Renal pelvis (tissue), 1 donor: ENCODE measurements at regions not wholly inside any gene's neighbourhood (a gene's known extent, or its start where the extent isn't known, plus 50 kb on each side); places are given as distances from the start of the nearest gene placed in this dataset.
A peak's percentile ranks its signal among the peaks of the same experiment; 100 is the strongest.

Experiments used
- DNase-seq: peaks from one replicate; pipeline ENCODE4 v3.0.0-alpha.2; 2013

DNA sequence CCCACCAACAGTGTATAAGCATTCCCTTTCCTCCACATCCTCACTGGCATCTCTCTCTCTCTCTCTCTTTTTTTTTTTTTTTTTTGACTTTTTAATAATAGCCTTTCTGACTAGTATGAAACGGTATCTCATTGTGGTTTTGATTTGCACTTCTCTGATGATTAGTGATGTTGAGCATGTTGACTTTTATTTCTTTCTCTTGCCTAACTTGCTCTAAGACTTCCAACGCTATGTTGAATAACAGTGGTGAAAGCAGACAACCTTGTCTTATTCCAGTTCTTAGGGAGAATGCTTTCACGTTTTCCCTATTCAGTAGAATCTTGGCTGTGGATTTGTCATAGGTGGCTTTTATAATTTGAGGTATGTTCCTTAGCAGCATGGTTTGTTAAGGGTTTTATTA, 249.4 kb upstream of the MDFIC2 start:
- no peak for DNase-seq

DNA sequence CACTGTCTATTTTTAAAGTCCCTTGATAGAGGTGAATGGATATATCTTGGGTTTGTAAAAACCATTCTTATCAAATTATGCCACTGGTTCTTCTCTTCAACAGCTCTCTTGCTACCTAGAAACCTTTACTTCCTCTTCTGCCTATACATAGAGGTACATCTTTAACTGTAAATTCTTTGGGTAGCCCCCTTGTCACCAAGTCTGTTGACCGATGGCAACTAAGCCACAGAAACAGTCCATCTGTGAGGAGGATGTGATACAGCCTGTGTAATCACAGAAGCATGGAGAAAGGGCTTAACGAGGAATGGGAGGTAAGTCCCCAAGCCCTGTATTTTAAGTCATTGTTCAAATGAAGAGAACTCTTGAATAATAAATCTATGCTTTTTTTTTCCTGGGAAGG, 246.5 kb upstream of the MDFIC2 start:
- no peak for DNase-seq

DNA sequence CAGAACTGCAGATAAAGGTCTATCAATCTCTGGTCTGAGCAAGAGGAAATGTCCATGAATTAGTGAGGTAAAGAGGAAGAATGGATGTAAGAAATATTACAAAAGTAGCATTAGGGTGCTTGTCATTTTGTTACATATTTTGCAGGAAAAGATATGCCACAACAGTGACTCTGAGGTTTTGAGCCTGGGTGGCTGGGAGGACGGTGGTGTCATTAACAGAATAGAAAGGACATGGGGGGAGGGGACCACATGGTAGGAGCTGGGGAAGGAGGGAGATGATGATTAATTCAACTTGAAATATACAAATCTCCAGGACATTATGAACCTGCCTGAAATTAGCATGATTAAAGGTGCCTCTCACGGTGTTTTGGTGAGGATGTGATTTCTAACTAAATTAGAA, 245.5 kb upstream of the MDFIC2 start:
- DNase-seq, result no peak

DNA sequence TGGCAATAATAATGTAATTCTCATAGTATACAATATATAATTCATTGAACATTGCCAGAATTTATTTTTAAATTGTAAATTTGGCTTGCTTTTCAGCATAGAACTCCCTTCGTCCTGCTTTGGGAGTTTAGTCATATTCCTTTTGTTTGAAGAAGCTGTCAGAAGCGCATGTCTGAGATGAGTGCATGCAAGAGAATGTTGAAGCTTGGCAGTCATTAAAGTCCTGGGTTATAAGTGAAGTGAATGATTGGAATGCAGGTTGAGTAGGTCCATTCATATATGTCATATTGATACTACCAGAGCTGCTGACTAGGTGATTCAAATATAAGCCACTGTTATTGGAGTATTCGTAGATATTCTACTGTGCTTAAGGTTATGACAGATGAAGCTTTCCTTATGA, 243.6 kb upstream of the MDFIC2 start:
- DNase-seq, result no peak

- no peak for DNase-seq
These were observed 241.7 kb upstream of the MDFIC2 start for GRCh38 chr3:70554170-70554569.

DNA sequence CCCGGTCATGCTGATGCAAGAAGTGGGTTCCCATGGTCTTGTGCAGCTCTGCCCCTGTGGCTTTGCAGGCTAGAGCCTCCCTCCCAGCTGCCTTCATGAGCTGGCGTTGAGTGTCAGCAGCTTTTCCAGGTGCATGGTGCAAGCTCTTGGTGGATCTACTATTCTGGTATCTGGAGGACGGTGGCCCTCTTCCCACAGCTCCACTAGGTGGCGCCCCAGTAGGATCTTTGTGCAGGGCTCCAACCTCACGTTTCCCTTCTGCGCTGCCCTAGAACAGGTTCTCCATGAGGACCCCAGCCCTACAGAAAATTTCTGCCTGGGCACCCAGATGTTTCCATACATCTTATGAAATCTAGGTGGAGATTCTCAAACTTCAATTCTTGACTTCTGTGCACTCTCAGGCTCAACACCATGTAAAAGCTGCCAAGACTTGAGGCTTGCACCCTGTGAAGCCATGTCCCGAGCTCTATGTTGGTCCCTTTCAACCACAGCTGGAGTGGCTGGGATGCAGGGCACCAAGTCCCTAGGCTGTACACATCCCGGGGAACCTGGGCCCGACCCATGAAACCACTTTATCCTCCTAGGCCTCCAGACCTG, 238.4 kb upstream of the MDFIC2 start:
- peak; percentile 29 for DNase-seq

DNA sequence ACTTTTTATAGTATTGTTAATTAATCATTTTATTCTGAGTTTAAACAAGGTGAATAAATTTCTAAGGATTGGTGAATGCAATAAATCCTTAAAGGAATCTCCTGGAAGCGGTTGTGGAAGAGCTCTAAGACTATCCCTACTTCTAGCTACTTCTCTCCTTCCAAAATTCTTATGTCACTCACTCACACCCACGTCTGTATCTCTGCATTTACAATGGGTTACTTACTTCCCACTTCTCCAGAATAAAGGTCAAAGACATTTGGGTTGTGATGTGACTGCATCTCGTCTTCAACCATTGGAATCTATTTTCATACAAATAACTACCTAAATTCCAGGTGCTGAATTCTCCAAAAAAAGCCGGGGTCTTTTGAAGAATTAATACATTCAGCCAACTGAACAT, 234.2 kb upstream of the MDFIC2 start:
- no peak for DNase-seq

GRCh38 chr3:70543493-70543892, 231.1 kb upstream of the MDFIC2 start:
- no peak for DNase-seq

DNA sequence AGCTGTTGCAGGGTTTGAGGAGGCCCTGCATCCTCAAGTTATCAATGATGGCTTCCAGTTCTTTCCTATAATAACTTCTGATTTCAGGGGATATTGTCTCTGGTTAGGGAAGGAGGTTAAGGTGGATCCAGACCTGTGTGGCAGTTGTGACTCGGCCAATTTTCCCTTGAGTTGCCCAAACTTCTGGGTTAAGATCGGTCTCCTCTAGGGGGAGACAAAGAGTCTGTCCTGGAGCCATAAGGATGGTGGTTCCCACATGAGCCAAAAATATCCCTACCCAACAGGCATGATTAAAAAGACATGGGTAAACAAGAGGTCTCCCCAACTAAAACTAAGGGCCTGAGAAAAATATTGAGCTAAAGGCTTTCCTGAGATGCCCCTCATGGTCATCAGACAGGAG, 227.5 kb upstream of the MDFIC2 start:
- no peak for DNase-seq

DNA sequence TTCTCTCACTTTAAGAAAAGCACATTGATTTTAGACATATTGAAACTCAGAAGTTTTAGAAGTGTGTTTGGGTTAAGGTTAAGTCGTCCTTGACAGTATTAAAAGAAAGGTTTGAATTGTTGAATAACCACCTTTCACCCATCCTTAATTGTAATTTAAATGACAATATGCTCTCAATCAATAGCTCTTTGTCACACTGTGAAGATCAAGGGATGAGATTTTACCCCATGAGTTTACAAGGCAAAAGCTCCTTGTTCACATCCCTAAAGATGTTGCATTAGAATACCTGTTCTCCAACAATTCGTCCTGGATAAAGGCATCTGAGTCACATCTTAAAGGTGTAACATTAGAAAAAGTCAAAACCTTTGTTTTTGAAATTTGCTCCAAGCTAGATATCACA, 220.4 kb upstream of the MDFIC2 start:
- no peak for DNase-seq

- DNase-seq, result no peak
These were observed 219.5 kb upstream of the MDFIC2 start for GRCh38 chr3:70531838-70532489.

DNA sequence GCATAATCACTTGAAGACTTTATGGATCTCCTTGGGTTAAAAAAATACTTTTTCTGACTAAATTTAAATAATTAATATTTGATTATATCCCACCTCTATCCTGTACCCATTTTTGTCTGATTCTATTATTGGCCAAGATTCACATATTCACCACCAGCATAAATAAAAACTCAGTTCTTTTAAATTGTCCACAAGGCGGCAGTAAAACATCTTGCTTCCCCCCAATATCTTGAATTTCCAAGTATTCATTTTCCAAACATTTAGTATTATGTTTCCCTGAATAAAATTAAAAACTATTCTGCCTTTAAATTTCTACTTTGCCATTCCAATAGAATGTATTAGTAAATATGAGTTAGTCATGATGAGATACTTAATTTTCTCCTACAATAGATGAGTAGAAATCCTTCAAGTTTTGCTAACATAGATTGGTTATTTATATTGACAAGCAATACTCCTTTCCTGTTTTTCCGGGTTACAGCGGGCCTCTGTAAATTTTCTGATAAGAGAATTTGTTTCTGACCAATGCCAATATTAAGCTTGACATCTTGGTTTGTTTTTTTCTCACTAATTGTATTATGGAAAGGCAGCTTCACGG, 218.7 kb upstream of the MDFIC2 start:
- peak; percentile 46 for DNase-seq

GRCh38 chr3:70530626-70531025, 218.2 kb upstream of the MDFIC2 start:
- peak; percentile 34 for DNase-seq

DNA sequence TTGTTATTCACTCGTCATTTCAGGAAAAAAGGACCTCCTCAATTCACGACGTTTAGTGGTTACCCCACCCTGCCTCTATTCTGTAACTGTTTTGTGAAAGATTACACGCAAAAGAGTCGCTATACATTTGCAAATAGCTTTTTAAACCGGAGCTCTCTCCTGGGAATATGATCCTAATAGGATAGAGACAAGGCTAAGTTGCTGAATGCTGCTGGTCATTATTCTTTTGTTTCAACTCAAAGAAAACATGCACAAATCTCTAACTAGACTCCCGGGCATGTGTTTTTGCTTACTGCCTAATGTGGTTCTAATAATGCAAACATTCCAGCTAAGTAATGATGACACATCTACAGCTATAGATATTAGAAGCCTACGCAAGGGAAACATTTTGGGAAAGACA, 214.6 kb upstream of the MDFIC2 start:
- peak; percentile 12 for DNase-seq

- DNase-seq, result no peak
These were observed 207.6 kb upstream of the MDFIC2 start for GRCh38 chr3:70519913-70520659.

- no peak for DNase-seq
These were observed 206.6 kb upstream of the MDFIC2 start for GRCh38 chr3:70519026-70519425.

DNA sequence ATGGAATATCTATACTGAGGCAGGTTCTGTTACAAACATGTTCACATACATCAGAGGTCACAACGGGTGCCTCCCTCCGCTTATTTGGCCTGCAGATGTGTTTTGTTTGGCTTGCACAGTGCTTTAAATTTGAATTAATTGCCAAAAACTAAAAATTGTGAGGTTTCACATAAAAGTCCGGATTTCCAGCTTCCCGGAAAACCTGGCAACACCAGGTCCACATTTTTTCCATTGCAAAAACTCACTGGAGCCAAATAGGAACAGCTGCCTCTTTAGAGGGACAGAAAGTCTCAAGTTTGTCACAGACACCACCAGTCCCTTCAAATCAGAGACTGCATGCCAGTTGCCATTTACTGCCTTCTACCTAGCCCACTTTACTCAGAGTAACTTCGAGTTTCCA, 205.9 kb upstream of the MDFIC2 start:
- no peak for DNase-seq

- DNase-seq, result no peak
These were observed 204.9 kb upstream of the MDFIC2 start for GRCh38 chr3:70517124-70517890.

GRCh38 chr3:70516076-70516475, 203.6 kb upstream of the MDFIC2 start:
- no peak for DNase-seq

DNA sequence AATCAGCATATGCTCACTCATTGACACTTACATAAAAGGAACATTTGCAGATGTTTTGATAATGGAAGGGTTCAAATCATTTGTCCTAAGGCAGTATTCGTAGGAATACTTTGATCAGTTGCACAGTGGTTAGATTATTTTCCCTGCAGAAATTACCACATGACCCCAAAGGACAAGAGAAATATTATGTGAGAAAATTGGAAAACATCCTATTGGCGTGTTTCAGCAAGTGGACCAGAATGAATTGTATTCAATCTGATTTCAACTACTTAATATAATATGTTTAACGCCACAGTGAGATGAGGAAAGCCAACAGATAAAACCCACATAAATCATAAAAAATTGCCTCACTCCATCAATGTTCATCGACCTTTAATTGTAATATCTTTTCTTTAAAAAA, 195.0 kb upstream of the MDFIC2 start:
- no peak for DNase-seq

GRCh38 chr3:70506775-70507174, 194.3 kb upstream of the MDFIC2 start:
- no peak for DNase-seq

- no peak for DNase-seq
These were observed 189.1 kb upstream of the MDFIC2 start for GRCh38 chr3:70501561-70501960.
